Fibroblast of skin of left quadriceps (primary cell): ENCODE measurements at regions not wholly inside any gene's neighbourhood (a gene's known extent, or its start where the extent isn't known, plus 50 kb on each side); places are given as distances from the start of the nearest gene placed in this dataset.
"Not testable (repeated sequence)": the region's sequence is repeated elsewhere in the genome, so short reads cannot be mapped to it uniquely, and the experiment has no call there.

Source experiments
- DNase-seq, 2 experiments: peaks; one replicate each; pipeline ENCODE4 v3.0.0-alpha.2; 2013; ENCODE audit warnings: low read depth in 2 of 2

DNA sequence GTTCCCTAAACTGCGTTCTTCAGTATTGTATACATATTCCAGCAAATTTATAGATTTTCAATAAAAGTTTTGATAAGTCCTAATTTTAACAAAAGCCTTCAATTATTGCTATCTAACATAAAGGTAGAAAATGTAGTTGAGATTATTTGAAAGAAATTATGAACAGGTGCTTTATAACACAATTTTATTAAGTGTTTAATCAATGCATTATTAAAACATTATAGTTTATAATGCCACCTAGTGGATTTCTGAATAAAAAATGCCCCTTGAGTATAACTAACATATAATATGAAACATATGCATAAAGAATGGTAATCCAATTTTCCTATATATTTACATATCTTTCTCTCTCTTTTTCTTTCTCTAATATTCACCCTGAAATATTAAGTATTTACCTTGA lies 515.3 kb downstream of the SLC6A15 start:
- DNase-seq, result no peak

DNA sequence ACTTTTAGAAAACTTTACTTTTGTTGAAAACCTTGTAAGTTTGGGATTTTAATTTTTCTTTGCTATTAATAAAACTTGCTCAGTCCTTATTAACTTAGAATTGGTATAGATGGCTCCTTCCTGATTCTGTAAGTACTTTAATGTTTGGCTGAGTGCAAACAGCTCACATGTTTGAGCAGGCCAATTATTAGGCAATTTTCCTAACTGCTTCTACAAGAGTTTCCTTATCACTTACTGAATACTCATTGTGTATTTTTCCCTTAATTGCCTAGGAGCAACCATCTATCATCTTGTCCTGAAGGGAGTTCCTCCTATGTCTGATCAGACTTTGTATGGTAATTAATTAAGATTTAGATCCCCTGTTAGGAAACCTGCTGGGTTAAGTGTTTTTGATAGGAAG lies 521.4 kb downstream of the SLC6A15 start:
- DNase-seq, result not testable (repeated sequence)

DNA sequence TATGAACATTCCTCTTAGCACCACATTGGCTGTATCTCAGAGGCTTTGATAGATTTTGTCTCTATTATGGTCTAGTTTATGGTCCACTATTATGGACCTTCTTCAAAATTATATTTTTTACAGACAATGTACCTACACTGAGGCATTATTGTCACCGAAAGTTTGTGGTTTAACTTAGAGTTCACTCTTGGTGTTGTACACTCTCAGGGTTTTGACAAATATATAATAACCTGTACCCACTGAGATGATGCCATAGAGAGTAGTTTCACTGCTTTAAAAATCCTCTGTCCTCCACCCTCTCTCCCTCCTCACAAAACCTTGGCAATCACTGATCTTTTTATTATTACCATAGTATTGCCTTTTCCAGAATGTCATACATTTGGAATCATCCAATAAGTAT lies 528.2 kb downstream of the SLC6A15 start:
- no peak for DNase-seq

DNA sequence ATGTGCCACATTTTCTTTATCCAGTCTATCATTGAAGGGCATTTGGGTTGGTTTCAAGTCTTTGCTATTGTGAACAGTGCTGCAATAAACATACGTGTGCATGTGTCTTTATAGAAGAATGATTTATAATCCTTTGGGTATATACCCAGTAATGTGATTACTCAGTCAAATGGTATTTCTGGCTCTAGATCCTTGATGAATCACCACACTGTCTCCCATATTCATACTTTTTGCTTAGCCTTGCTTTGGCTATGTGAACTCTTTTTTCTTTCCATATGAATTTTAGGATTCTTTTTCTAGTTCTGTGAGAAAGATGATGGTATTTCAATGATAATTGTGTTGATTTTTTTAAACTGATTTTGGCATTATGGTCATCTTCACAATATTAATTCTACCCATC lies 530.1 kb downstream of the SLC6A15 start:
- DNase-seq, result peak; percentile 37 to 42

DNA sequence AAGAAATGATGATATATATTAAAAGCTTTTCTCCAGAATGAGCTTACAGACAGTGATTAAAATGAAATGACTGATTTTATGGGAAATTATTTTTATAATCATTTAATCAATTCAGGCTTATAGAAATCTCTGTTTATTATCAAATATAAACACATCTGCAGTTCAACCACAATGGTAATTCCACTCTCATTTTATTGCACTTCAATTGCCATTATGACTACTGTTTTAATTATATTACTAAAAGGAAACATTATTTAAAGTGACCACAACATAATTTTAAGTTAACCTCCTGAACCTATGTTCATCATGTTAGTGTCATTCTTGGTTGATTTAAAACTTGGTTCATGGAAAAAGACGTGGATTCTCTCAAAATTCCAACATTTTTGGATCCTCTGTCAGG lies 536.3 kb downstream of the SLC6A15 start:
- DNase-seq, result no peak

DNA sequence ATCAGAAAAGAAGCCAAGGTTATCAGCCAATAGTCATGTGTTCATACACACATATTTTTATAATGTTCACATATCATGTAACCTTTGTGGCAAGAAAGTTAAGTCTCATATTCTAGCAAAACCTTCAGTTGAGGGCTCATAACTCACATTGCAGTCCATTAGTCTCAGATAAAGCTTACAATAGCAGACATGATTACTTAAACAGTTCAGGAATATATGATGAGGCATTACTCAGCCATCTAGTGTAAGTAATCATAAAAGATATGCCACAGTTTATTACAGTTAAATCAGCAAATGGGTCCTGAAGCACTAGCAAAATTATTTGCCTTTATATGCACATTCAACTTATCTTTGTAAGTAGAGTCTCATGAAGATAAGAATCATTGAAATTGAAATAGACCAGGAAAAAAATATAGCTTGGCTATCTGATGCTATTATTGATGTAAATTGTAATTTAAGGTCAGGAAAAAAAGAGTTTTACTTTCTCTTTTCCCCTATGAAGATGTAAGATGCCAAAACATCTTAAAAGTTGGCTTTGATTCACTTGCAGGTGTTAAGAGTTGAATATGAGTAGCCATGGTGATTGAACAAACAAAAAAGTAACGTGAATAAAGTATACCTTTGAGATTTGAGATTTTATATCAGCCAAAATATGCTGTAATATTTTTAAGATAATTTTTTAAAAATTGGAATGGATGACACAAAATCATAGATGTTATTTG lies 537.0 kb downstream of the SLC6A15 start:
- no peak for DNase-seq

DNA sequence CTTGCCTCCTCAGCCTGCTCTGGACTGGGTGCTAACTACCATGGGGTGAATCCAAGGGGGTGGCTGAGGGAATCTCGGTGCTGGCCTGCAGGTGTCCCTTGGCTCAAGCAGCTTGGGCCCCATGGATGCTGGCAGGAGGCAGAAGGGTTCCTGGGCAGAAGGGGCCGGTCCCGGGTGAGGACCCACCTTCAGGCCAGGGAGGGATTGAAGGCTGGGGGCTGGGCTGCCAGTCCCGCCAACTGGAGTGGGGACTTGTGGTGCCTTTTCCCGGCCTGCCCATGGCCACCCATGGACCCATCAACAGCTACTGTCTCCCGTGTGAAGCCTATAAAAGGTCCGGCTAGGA lies 550.1 kb downstream of the SLC6A15 start:
- DNase-seq, result no peak

DNA sequence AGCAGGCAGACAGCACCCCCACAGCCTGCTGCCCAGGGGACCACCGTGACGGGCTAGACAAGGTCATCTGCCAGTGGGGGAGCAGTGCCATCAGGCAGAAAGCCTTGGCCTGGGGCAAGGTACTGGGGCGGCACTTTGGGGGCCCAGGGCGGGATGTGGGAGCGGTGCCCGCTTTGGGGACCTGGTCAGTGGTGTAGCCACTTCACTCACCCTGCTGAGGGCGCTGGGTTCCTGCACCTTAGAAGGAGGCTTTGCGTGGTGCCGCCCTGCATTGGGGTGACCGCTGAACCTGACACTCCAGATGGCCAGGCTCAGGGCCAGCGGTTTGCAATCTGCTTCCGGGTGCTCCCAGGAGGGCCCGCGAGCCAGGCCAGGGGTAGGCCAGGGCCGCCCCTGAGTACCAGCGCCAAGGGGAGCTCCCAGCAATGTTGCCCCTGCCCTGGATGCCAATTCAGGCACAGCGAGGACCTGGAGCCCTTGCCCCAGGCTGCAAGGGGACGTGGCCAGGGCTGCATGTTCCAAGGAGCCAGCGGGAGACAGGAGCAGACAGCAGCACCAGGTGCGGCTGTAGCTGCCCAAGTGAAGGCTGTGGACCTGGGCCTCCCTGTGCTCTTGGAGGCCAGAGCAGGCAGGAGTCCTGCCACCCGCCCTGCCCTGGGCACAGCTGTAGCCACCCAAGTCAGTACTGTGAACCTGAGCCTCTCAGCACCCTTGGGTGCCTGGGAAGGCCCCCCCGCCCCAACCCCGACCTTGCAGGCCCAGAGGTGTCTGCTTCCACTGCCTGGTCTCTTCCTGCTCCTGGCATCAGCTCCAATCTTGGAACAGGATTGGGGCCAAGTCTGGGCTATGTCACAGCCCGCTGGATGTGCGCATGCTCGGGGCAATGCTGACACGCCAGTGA lies 550.7 kb downstream of the SLC6A15 start:
- no peak for DNase-seq

DNA sequence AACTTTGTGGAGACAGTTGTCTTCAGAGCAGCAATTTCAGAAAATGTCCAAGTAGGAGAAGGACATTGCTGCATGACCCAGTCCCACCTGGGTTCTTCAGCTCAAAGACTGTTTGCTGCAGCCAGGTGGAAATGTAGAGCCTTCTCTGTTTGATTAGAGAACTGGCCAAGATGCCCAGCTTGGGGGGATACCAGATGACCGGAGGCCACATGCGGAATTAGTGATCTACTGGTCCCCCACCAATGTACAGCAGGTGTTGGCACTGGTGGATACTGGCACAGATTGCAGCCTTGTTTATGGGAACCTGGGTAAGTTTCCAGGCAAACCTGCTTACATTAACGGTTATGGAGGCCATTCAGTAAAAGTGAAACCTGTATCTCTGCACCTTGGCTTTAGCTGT lies 555.3 kb downstream of the SLC6A15 start:
- no peak for DNase-seq

DNA sequence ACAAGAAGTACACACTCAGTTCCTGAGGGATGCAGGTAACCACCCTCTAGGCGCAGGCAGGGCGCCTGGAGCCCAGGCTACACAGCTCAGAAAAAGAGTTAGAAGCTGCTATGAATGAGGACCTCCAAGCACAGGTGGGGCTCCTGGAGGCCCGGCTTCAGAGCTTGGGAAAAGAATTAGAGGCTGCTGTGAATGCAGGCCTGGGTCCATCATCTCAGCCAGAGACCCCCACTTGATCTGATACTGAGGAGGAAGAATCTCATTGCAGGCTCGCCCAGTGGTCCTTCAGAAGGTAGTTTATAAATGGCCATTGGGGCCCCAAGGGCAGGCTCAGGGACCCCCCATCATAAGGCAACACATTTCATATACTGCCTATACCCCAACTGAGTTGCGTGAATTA lies 556.4 kb downstream of the SLC6A15 start:
- no peak for DNase-seq

DNA sequence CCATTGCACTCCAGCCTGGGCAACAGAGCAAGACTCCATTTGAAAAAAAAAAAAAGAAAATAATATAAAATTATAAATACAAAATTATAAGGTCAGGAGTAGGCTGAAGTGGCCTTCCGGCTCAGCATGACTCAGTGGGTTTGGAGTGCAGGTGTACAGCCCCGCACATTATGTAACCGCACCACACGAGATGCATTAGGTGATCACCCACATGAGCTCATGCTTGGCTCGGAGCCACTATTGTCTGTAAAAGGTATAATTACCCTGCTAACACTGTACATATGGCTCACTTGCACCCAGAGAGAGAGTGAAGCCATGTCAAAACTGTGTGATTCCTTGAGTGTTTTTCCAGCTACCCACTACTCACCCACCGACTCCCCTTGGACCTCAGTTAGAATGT lies 557.0 kb downstream of the SLC6A15 start:
- no peak for DNase-seq

DNA sequence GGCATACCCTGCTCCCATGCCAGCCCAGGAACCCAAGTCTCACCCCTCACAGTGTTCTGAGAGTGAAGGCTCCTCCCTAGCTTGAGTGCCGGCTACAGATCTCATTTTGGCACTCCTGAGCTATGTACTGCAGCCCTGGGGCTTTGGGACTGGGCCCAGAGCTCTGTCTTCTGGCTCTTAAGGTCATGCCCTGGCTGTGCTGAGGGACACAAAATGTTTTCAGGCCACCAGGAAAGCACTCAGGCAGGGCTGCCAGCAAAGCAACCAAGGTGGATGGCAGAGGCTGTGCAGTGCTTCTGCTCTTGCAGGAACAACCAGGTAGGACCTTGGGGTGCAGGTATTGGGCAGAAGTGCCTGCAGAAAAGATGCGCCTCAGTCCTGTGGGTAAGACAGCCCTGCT lies 564.0 kb downstream of the SLC6A15 start:
- DNase-seq, result no peak

DNA sequence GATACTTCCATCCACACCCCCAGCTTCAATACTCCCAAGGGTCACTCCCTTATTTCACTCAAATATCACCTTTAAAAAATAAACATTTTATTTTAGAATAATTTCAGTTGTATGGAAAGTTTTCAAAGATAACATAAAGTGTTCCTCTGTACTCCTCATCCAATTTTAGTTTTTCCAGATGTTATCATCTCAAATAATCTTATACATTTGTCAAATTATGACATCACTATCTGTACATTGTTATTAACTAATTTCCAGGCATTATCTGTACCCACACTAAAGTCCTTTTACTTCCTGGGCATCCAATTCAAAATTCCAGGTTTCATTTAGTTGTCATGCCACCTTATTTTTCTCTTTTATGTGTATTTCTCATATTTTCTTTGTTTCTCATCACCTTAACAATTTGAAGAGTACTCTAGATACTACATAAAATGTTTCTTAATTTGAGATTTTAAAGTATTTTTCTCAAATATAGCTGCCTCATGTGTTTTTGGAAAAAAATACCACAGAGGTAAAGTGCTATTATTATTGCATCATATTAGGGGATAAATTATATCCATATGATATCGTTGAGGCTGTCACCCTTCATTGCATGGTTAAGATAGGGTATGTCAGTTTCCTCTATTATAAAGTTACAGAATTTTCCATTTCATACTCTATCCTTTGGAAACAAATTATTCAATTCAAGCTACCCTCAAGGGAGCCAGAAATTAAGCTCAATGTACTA lies 571.0 kb downstream of the SLC6A15 start:
- no peak for DNase-seq

DNA sequence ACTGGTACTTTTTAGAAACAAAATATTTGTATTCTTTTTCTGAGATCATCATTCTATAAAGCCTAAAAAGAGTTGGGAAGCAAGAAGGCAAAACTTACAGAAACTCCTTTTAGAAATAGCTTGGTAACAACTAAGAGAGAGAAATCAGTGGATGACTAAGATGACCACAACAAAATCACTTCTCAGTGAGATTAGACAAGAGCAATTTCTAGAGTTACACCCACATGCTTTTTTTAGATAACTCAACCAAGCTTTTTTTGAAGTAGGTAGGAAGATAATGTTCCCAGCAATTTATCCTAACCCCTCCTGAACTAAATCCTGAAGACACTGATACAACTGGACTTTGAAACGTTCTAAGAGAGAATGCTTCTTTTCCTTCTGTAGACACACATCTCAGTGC lies 576.4 kb downstream of the SLC6A15 start:
- no peak for DNase-seq

DNA sequence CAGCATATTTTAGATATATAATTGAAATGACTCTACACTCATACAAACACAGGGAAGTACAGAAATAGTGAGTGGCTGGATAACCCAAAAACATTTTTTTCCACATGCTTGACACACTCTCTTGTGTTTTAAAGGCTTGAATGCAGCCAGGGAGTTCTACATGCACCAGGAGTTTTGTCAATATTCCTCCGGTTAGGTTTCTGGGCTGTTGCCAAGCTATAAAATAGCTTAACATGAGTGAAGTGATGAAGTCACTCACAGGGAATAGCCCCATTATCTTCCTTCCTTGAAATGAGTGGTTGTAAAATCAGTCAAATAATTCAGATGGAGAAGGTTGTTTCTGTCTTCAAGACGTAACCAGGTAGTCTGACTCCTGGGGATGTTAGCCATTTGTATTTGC lies 582.7 kb downstream of the SLC6A15 start:
- DNase-seq, result peak; percentile 6 to 14

DNA sequence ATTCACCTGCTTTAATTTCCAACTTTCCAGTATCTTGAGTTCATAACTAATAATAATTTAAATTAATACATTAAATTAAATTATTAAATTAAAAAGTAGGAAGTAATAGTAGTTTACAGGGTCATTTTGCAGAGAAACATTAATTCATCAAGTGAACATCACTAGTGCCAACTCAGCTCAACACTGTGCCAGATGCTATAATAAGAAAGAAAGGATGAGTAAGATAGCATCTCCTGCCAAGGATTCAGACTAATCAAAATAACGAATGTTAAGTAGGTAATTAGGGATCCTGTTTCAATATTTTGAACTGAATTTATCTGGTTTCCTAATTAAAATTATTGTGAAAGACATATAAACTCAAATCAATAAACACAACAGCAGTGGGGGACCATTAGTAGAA lies 596.7 kb downstream of the SLC6A15 start:
- DNase-seq, result no peak

DNA sequence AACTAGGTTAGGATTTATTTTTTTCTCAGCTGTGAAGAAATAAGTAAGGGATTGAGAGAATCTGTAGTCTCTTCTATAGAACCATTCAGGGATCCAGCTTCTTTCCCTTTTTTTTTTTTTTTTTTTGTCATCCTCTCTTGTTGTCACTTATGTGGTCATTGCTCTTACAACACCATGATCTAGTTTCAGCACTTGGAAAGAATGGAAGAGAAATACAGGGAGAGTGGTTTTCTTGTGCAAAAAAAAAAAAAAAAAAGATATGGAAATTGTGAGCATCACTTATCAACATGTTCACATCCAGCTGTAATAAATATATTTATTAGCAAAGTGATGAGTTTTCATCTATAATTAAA lies 599.3 kb downstream of the SLC6A15 start:
- DNase-seq, result no peak

DNA sequence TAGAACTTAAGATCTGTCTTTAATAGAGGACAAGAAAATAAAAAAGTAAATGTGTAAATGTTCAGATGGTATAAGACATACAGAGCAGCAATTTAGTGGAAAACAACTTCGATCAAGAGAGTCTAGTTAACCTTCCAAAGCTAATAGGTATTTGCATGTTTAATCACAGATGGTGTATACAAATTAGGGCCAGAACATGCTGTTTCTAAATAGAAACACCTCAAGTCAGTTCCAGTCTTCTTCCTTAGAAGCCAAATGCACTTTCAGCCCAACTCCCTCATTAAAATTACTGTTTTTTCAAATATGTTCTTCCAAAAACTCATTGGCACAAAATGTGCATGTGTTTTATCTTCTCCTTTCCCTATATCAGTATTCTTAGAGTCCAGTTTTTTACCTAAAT lies 604.4 kb downstream of the SLC6A15 start:
- DNase-seq, result no peak

DNA sequence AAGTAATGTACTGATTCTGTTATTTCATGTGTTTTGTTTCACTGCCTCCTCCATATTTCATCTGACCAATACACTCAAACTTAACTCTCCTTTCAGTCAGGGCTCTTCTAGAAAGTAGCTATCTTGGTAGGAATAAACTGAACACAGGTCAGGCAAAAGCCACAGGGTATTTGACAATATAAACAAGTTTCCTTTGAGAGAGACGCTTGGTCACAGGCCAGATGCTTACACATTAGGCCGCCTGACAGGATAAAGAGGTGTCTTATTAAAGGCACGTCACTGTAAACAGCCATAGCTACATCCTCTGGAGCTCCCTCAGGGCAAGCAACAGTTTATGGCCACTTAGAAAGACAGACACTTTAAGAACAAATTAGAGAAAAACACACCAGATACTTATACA lies 607.5 kb downstream of the SLC6A15 start:
- no peak for DNase-seq

DNA sequence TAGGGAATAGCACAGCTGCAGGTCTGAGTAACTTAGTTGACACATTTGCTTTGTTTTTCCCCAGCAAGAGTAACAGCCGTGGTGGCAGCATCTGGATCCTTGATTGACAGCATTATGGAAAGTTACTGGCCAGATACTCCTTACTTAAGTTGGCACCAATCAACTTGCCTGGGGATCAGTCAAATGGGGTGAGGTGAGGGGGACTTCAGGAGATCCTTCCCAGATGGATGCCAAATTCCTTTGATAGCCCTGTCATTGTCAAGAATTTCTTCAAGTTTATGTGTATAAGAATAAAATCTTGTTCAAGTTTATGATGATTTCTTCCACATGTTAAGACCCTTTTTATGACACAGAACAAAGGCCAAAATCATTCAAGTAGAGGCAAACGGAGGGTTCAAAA lies 618.4 kb downstream of the SLC6A15 start:
- DNase-seq, result no peak

DNA sequence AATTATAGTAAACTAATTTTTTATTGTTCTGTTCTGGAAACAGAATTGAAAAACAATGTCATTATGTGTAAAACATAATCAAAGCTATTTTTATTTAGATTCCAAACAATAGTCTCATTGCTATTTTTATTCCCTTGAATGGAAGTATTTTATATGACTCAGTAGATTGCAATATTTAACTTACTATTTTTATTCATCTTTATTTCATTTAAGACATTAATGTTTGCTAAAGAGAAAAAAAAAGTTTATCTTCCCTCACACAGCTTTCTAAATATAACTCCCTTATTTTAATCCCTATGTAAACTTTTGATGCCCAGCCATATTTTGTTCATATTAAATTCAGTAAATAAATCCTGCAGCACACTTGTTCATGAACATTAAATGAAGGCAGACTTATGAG lies 622.4 kb downstream of the SLC6A15 start:
- no peak for DNase-seq

DNA sequence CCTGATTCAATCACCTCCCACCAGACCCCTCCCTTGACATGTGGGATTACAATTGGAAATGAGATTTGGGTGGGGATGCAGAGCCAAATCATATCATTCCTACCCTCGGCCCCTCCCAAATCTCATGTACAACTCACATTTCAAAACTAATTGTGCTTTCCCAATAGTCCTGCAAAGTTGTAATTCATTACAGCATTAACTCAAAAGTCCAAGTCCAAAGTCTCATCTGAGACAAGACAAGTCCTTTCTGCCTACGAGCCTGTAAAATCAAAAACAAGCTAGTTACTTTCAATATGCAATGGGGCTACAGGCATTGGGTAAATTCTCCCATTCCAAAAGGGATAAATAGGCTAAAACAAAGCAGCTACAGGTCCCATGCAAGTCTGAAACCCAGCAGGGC lies 634.6 kb downstream of the SLC6A15 start:
- no peak for DNase-seq

DNA sequence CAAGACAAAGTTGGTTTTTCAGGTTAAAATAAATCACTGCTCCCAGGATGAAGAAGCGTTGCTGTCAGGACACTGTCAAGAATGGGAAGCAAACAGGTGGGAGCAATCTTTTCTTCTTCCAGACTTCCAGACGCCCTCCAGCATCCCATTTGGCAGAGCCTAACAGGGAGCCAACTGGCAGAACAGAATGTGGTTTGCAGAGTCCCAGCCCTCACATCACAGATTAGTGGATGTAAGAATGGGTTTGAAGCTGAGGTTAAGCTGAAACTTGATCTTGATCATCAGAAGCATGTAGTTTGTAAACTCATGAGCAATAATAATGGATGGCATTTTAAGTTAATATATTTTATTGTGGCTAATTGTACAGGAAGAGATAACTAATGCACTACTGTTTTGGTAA lies 636.4 kb downstream of the SLC6A15 start:
- DNase-seq, result no peak
